ENCODE measurements at regions not wholly inside any gene's neighbourhood (a gene's known extent, or its start where the extent isn't known, plus 50 kb on each side); places are given as distances from the start of the nearest gene placed in this dataset.

DNA sequence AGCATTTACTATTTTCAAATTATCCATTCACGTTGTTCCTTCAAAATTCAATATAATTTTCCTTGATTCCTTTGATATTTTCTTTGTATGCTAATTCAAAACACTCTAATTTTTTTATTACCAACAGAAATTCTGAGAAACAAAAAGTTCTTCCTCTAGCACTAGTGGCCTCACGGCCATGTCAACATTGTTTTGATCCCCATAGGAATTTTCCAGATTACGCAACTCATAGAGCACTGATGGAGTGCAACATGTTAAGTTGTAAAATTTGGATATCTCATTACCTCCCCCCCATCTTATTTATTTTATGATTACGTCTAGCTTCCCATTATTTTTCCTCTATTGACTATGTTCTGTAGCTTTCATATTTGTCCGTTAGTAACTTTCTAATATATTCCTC, 745.3 kb downstream of the TUSC7 start:
- DNase-seq (ENCODE audit: low read depth in 2 of 2): no peak

GRCh38 chr3:117455782-117456181, 746.2 kb downstream of the TUSC7 start:
- no peak for DNase-seq (ENCODE audit: low read depth in 2 of 2)

GRCh38 chr3:117463276-117464115, 753.9 kb downstream of the TUSC7 start:
- DNase-seq (ENCODE audit: low read depth in 2 of 2): no peak

DNA sequence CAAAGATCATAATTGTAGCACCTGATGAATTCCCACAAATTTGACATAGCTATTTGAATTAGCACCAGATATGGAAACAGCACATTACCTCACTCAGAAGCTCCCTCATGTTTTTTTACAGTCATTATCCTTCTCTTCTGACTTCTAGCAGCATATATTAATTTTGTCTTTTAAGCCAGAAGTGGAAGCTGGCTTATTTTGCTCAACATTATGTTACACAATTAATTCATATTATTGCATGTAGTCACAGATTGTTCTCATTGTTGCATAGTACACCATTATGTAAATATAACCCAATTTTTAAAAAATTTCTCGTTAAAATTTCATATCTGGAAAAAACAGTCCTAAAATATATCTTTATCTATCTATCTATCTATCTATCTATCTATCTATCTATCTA, 762.3 kb downstream of the TUSC7 start:
- no peak for DNase-seq (ENCODE audit: low read depth in 2 of 2)

GRCh38 chr3:117473981-117474538, 764.5 kb downstream of the TUSC7 start:
- DNase-seq (ENCODE audit: low read depth in 2 of 2): no peak

DNA sequence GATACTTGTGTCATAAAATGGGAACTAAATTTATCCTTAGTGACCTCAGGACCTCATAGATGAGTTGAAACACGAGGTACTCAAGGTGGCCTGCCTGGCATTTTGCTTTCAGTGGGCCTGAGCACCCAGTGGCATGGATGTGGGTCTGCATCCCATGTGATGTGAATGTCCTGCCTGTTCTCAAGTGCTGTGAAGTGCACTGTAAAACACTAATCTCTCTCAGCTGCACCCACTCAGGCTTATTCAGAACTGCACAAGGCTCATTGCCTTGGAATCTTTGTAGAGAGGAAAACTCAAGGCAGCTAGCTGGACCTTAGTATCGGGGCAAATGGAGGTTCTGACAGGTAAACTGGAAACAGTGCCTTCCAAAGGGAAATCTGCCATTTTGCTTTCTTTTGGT, 767.0 kb downstream of the TUSC7 start:
- no peak for DNase-seq (ENCODE audit: low read depth in 2 of 2)

- no peak for DNase-seq (ENCODE audit: low read depth in 2 of 2)
Measured at GRCh38 chr3:117477214-117477755, 767.7 kb downstream of the TUSC7 start.

GRCh38 chr3:117479095-117479494, 769.5 kb downstream of the TUSC7 start:
- DNase-seq (ENCODE audit: low read depth in 2 of 2): no peak

- DNase-seq (ENCODE audit: low read depth in 2 of 2): no peak
Measured at GRCh38 chr3:117480525-117480924, 770.9 kb downstream of the TUSC7 start.

DNA sequence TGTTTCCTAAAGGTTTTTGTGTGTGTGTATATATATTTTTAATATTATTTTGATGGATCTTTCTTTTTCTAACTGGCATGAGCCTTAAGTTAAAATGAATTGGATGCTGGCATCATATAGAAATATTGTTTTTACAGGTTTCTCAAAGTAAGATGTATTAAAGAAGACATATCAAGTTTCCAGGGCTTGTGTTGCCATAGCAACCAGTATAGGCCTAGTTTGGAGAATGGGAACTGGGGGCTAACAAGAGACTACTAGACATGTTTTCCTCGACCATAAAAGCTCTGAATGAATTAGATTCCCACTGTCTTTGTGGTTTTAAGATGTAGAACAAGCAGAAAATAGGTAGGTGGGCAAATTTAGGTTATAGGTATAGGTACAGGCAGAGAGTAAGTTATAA, 771.4 kb downstream of the TUSC7 start:
- no peak for DNase-seq (ENCODE audit: low read depth in 2 of 2)

GRCh38 chr3:117483839-117484238, 774.3 kb downstream of the TUSC7 start:
- DNase-seq (ENCODE audit: low read depth in 2 of 2): no peak

DNA sequence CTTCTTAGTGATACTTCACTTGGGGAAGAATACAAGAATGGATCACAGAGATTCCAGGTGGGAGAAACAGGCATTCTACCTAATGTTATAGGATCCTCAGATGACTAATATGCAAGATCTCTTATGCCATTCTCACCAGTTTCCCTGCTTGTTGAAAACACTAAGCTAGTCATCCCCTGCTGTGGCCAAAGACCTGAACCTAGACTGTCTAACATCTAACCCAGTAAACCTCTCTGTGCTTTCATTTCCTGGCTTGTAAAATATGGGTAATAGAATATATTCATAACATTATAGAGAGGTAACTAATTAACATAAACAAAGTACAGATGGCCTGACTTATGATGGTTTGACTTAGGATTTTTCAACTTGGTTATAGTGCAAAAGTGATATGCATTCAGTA, 776.3 kb downstream of the TUSC7 start:
- no peak for DNase-seq (ENCODE audit: low read depth in 2 of 2)

DNA sequence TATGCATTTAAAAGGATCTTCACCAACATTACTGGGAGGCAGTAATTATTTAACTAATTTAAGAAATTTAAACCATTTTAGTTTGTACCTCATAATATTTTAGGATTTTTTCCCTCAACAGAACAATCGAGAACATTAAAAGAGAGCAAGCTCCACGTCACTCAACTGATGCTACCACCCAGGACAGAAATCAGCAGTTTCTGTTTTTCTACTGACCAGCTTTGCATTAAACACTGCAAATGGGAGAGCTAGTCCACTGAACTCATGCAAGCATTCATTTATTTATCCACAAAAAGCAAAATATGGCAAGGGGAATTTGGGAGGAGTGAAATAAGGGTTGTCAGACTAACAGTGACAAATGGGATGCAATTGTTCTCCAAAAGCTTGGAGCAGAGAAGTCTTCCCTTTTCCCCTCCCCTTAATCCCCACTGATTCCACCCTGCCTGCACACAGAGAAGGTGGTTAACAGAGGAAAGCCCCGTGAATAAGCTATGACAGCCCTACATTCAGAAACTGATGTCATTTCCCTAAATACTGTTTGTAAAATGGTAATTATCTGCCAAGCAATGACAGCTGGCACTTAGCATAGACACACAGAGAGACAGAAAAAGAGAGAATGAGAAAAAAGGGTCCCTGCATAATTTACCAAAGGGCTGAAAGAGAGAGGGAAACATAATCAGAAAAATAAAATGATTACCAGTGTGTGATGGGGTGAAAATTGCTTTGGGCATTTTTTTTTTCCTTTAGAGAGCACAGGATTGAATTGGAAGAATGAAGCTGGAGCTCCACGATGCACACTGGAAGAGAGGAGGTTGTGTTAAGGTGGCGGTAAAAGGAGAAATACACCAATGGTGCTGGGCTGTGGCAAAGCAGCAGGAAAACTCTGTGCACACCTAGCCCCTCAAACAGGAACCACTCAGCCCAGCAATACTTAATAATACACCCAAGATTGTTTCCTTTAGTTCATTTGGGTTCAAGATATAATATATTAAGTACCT, 777.4 kb downstream of the TUSC7 start:
- no peak for DNase-seq (ENCODE audit: low read depth in 2 of 2)

DNA sequence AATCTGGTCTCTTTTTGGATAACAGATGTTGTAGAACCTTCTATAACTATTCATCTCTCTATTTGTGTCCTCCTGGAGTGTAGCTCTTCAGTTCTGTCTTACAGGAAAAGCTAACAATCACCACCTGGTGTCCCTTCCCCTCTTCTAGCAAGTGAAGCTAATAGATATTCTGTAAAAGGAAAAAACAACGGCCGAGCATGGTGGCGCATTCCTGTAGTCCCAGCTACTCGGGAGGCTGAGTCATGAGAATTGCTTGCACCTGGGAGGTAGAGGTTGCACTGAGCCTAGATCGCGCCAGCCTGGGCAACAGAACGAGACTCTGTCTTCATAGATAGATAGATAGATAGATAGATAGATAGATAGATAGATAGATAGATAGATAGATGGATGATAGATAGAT, 779.4 kb downstream of the TUSC7 start:
- no peak for DNase-seq (ENCODE audit: low read depth in 2 of 2)

GRCh38 chr3:117489663-117490079, 780.1 kb downstream of the TUSC7 start:
- DNase-seq (ENCODE audit: low read depth in 2 of 2): no peak

DNA sequence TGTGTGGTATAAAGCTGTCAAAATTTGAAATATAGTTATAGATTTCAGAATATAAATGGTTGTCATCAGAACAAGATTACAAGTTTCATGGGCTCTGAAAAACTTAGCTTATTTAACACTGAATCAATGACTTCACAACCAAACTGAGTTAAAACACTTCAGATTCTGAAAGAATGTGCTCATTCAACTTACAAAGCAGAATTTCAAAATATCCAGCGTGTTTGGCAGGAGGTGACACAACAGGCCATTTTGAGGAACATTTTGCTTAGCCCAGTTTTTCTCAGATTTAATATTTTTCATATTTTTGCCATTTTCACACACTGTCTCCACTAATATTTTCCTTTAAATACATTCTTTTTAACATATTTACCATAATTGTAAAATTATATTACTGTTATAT, 781.1 kb downstream of the TUSC7 start:
- no peak for DNase-seq (ENCODE audit: low read depth in 2 of 2)

GRCh38 chr3:117495620-117496019, 786.0 kb downstream of the TUSC7 start:
- DNase-seq (ENCODE audit: low read depth in 2 of 2): no peak

DNA sequence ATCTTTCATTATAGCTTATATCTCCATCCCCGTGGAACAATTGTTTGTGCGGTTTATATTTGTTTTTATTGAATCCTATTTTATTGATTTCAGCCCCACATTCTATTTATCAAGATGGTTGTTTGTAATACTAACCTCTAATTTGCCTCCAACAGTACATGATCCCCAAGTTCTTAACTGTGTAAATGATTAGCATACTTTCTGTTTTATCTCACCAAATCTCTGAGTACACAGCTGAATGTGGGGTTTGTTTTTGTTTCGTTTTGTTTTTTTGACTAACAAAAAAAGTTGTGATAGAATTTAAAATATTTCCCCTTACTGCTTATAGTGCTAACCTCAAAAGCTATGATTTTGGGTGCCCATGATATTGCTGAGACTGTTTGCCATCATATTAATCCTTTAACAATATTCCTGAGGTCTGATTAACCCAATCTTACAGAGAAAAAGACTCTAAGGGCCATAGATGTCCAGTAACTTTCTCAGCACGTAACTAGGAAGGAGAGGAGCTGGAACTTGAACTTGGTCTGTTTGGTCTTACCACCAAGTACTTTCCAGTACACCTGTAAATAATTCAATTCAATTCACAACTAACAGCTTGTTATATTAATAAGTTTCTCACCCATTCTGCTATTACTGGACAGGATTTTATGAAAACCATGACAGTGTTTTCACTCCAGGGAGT, 789.8 kb downstream of the TUSC7 start:
- DNase-seq (ENCODE audit: low read depth in 2 of 2): no peak

GRCh38 chr3:117507958-117508357, 798.4 kb downstream of the TUSC7 start:
- DNase-seq (ENCODE audit: low read depth in 2 of 2): no peak

- no peak for DNase-seq (ENCODE audit: low read depth in 2 of 2)
Measured at GRCh38 chr3:117509858-117510257, 800.3 kb downstream of the TUSC7 start.

DNA sequence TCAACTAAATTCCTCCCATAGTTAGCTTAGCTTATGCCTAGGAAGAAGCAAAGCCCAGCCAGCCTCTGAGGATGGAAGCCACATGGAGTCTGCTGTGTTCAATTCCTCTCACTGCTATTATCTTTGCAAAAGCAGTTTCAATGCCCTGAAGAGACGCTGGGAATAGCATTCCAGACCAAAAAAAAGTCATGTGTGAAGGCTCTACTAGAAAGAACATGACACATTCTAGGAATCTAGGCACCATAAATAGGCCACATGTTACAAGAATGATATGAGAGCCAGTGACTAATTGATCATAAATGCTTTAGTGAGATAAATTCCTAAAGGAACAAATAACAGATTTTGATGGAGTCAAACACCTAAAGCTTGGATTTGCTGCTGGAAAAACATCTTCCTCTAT, 800.8 kb downstream of the TUSC7 start:
- no peak for DNase-seq (ENCODE audit: low read depth in 2 of 2)

DNA sequence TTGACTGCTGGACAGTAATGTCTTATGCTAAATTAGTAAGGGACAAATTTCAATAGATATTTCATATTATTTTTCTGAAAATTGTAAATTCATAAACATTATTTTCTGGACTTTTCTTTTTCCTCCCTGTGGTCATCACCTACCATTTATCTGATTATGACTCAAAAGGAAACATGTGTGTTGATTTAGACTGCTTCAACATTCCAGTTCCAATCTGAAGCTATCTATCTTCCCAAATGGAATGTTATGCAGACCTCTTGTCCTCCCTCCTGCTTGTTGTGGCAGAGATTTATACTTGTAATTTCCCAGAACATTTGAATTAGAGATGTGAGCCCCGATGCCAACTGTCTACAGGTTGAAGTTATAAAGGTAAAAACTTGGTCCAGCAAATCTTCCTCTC, 803.4 kb downstream of the TUSC7 start:
- DNase-seq (ENCODE audit: low read depth in 2 of 2): no peak
